NT2/D1 (cell line): ENCODE measurements at regions not wholly inside any gene's neighbourhood (a gene's known extent, or its start where the extent isn't known, plus 50 kb on each side); places are given as distances from the start of the nearest gene placed in this dataset.
"Not testable (repeated sequence)": the region's sequence is repeated elsewhere in the genome, so short reads cannot be mapped to it uniquely, and the experiment has no call there.

Experiments
- SUZ12 ChIP-seq: IDR thresholded peaks from 2 replicates; pipeline ENCODE4 v1.6.1; 2011; ENCODE audit not compliant: insufficient read length, insufficient read depth; ENCODE audit errors: extremely low read depth
- YY1 ChIP-seq: IDR thresholded peaks from 2 replicates; pipeline ENCODE4 v1.6.1; 2011; ENCODE audit not compliant: insufficient read length, insufficient read depth
- ZNF274 ChIP-seq: IDR thresholded peaks from 2 replicates; pipeline ENCODE4 v1.6.1; 2011; ENCODE audit warnings: mild to moderate bottlenecking, low read depth, low read length

- TF ChIP-seq ZNF274, SUZ12, YY1: not testable (repeated sequence)
Measured at GRCh38 chr15:58363673-58364072, 68.1 kb upstream of the LIPC start.
